Loucy (cell line): ENCODE measurements at regions not wholly inside any gene's neighbourhood (a gene's known extent, or its start where the extent isn't known, plus 50 kb on each side); places are given as distances from the start of the nearest gene placed in this dataset.

Experiments
- H2AFZ ChIP-seq: fragments of 200-600 bp; sonication (generic); 2 replicates; pipeline ENCODE4 v1.6.0; 2016; ENCODE audit warnings: antibody characterized with exemption, mild to moderate bottlenecking, low read length, moderate library complexity
- H3F3A ChIP-seq: fragments of 200-600 bp; 2 replicates; pipeline ENCODE4 v1.6.0; 2016; ENCODE audit warnings: antibody characterized with exemption, low read depth, mild to moderate bottlenecking
- H3K27me3 ChIP-seq: fragments of 200-600 bp; sonication (generic); 2 replicates; pipeline ENCODE4 v1.6.1; 2014; ENCODE audit warnings: low read length, mild to moderate bottlenecking; ENCODE audit not compliant: insufficient read depth, poor library complexity, severe bottlenecking
- H3K36me3 ChIP-seq: fragments of 200-600 bp; sonication (generic); 2 replicates; pipeline ENCODE4 v1.6.1; 2016; ENCODE audit warnings: low read length; ENCODE audit not compliant: insufficient read depth
- H3K4me1 ChIP-seq: fragments of 200-600 bp; sonication (generic); 2 replicates; pipeline ENCODE4 v1.5.1; 2014; ENCODE audit warnings: low read length, mild to moderate bottlenecking; ENCODE audit not compliant: insufficient read depth, poor library complexity, severe bottlenecking
- H3K4me2 ChIP-seq: fragments of 200-600 bp; sonication (generic); 2 replicates; pipeline ENCODE4 v1.6.0; 2014; ENCODE audit warnings: antibody characterized with exemption, low read length, low read depth, mild to moderate bottlenecking; ENCODE audit not compliant: poor library complexity, severe bottlenecking
- H3K4me3 ChIP-seq: fragments of 200-600 bp; sonication (generic); 2 replicates; pipeline ENCODE4 v1.5.1; 2014; ENCODE audit warnings: low read length, mild to moderate bottlenecking, mixed read lengths; ENCODE audit not compliant: poor library complexity, severe bottlenecking
- H3K79me2 ChIP-seq: fragments of 200-600 bp; sonication (generic); 2 replicates; pipeline ENCODE4 v1.6.1; 2014; ENCODE audit warnings: low read length; ENCODE audit not compliant: insufficient read depth
- H3K9ac ChIP-seq: fragments of 200-600 bp; sonication (generic); 2 replicates; pipeline ENCODE4 v1.6.0; 2014; ENCODE audit warnings: mild to moderate bottlenecking, low read depth, low read length, moderate library complexity; ENCODE audit not compliant: poor library complexity, severe bottlenecking
- H3K9me2 ChIP-seq: fragments of 200-600 bp; sonication (generic); replicated peaks from 2 replicates; pipeline ENCODE4 v1.6.1; 2016; ENCODE audit warnings: low read depth, low read length, mixed read lengths
- H3K9me3 ChIP-seq: fragments of 200-600 bp; sonication (generic); 2 replicates; pipeline ENCODE4 v1.6.1; 2014; ENCODE audit warnings: mild to moderate bottlenecking, antibody characterized with exemption, low read length, low read depth; ENCODE audit not compliant: insufficient read depth
- H4K20me1 ChIP-seq: fragments of 200-600 bp; sonication (generic); 2 replicates; pipeline ENCODE4 v1.6.0; 2014; ENCODE audit warnings: antibody characterized with exemption, low read length, mild to moderate bottlenecking; ENCODE audit not compliant: insufficient read depth, poor library complexity, severe bottlenecking
- CTCF ChIP-seq: fragments of 200-600 bp; sonication (generic); conservative IDR thresholded peaks from 2 replicates; pipeline ENCODE4 v1.5.1; 2014; ENCODE audit warnings: mild to moderate bottlenecking, antibody characterized with exemption, low read length
- EZH2phosphoT487 ChIP-seq: fragments of 200-600 bp; IDR thresholded peaks from 2 replicates; pipeline ENCODE4 v1.6.1; 2018; ENCODE audit warnings: antibody characterized with exemption, mild to moderate bottlenecking, moderate library complexity, borderline replicate concordance

- H3K4me1 ChIP-seq: no peaks in the 10 kb centered on the region
- H3K9ac ChIP-seq: no peak overlapping the region
- H3K9me2 ChIP-seq: no peaks in the 10 kb centered on the region
Observed at GRCh38 chr5:118016396-118016795, 972.0 kb downstream of the DTWD2 start.

DNA sequence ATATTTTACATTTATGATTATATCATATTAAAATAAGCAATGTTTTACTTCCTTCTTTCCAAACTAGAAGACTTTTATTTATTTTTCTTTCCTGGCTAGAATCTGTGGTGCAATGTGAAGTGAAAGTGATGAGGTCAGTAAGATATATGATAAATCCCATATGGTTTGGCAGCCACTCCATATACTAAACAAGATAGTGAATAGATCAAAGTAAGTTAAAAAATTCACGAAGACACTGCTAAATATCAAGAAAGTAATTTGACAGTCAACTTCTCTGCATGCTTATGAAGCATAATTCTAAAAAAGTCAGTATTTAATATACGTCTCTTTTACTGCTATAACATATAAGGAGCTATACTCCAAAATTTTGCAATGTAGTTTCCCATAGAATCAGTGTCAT, 972.8 kb downstream of the DTWD2 start:
- no peaks in the 10 kb centered on the region for H3K9me3 ChIP-seq
- no peaks in the 10 kb centered on the region for H4K20me1 ChIP-seq
- H3K4me3 ChIP-seq: no peak overlapping the region
- H3K4me2 ChIP-seq: no peak overlapping the region
- no peaks in the 10 kb centered on the region for H3F3A ChIP-seq
- H3K4me1 ChIP-seq: no peaks in the 10 kb centered on the region
- H3K79me2 ChIP-seq: no peaks in the 10 kb centered on the region
- H3K36me3 ChIP-seq: no peaks in the 10 kb centered on the region
- H3K9ac ChIP-seq: no peak overlapping the region
- no peaks in the 10 kb centered on the region for H3K9me2 ChIP-seq
- no peak overlapping the region for H2AFZ ChIP-seq
- TF ChIP-seq CTCF: no peak
- TF ChIP-seq EZH2phosphoT487: no peak
- H3K27me3 ChIP-seq: no peaks in the 10 kb centered on the region

More at GRCh38 chr5:118016396-118016795, 972.0 kb downstream of the DTWD2 start:
- Histone ChIP-seq H3K9me3 (no peaks in the 10 kb centered on the region), H3K79me2 (no peaks in the 10 kb centered on the region), H3K4me3 (no peak overlapping the region), H3K36me3 (no peaks in the 10 kb centered on the region), H3K4me2 (no peak overlapping the region), H2AFZ (no peak overlapping the region), H4K20me1 (no peaks in the 10 kb centered on the region), H3K27me3 (no peaks in the 10 kb centered on the region), H3F3A (no peaks in the 10 kb centered on the region)
- no peak for TF ChIP-seq CTCF
- TF ChIP-seq EZH2phosphoT487: no peak

- Histone ChIP-seq H3K36me3 (no peaks in the 10 kb centered on the region), H3K4me3 (no peak overlapping the region), H3K4me2 (no peak overlapping the region), H3K9ac (no peak overlapping the region), H3K4me1 (no peaks in the 10 kb centered on the region), H3K9me2 (no peaks in the 10 kb centered on the region), H3K79me2 (no peaks in the 10 kb centered on the region), H4K20me1 (no peaks in the 10 kb centered on the region), H3K9me3 (no peaks in the 10 kb centered on the region), H3K27me3 (no peaks in the 10 kb centered on the region), H3F3A (no peaks in the 10 kb centered on the region), H2AFZ (no peak overlapping the region)
- no peak for TF ChIP-seq CTCF
Observed at GRCh38 chr5:118009741-118010297, 978.5 kb downstream of the DTWD2 start.
